Naive thymus-derived CD4-positive, alpha-beta T cell (primary cell): ENCODE measurements at regions not wholly inside any gene's neighbourhood (a gene's known extent, or its start where the extent isn't known, plus 50 kb on each side); places are given as distances from the start of the nearest gene placed in this dataset.

ENCODE experiments used
- ATAC-seq: fragments of 150-1000 bp; cut with Tn5 transposase; 2 replicates; pipeline ENCODE4 v1.10.0; 2021; ENCODE audit warnings: mild to moderate bottlenecking, moderate library complexity
- CTCF ChIA-PET: fragments of 350-600 bp; sonication (Branson Sonifier 250); formaldehyde crosslinking; loops from one replicate; lab custom pipeline; 2021; ENCODE audit warnings: antibody characterized with exemption; lab: Charles Lee
- POLR2A ChIA-PET: fragments of 350-600 bp; sonication (Branson Sonifier 250); formaldehyde crosslinking; loops from one replicate; lab custom pipeline; 2021; ENCODE audit warnings: antibody characterized with exemption, inconsistent platforms; lab: Charles Lee
- DNase-seq, 9 donors: peaks; one replicate each; pipeline versions ENCODE4 v3.0.0 to v3.0.0-alpha.2; 2020 to 2022; ENCODE audit warnings: mixed read lengths in 1 of 9
- H3K27ac ChIP-seq: one replicate; pipeline ENCODE4 v1.7.0; 2013; ENCODE audit warnings: mild to moderate bottlenecking, low read depth, low read length, moderate library complexity
- H3K27me3 ChIP-seq, 2 donors: one replicate each; pipeline ENCODE4 v1.7.0; 2013; ENCODE audit warnings: low read length in 2 of 2, mild to moderate bottlenecking in 2 of 2, moderate library complexity in 2 of 2; ENCODE audit not compliant: control insufficient read depth in 2 of 2, insufficient read depth in 2 of 2
- H3K36me3 ChIP-seq, 3 experiments: 1 replicate in 2 of 3; 2 replicates in 1 of 3; pipeline ENCODE4 v1.7.0; 2013; ENCODE audit warnings: low read length in 3 of 3, mild to moderate bottlenecking in 3 of 3, moderate library complexity in 1 of 3; ENCODE audit not compliant: insufficient read depth in 3 of 3, control insufficient read depth in 2 of 3
- H3K4me1 ChIP-seq, 2 donors: one replicate each; pipeline ENCODE4 v1.7.0; 2013; ENCODE audit warnings: low read length in 2 of 2, mild to moderate bottlenecking in 2 of 2, moderate library complexity in 1 of 2; ENCODE audit not compliant: control insufficient read depth in 2 of 2, insufficient read depth in 2 of 2
- H3K4me3 ChIP-seq: 2 replicates; pipeline ENCODE4 v1.7.0; 2013; ENCODE audit warnings: mild to moderate bottlenecking, low read length
- H3K9me3 ChIP-seq, 3 experiments: 1 replicate in 2 of 3; 2 replicates in 1 of 3; pipeline ENCODE4 v1.7.0; 2013; ENCODE audit warnings: low read length in 3 of 3; ENCODE audit not compliant: control insufficient read depth in 2 of 3
- H3K27ac Mint-ChIP-seq, 9 donors: one replicate each; pipeline ENCODE4 v1.8.0; 2020 to 2022; ENCODE audit warnings: mixed read lengths in 9 of 9, mild to moderate bottlenecking in 8 of 9, moderate library complexity in 5 of 9, inconsistent platforms in 2 of 9
- H3K27me3 Mint-ChIP-seq, 5 donors: one replicate each; pipeline ENCODE4 v1.8.0; 2021 to 2022; ENCODE audit warnings: mixed read lengths in 5 of 5, mild to moderate bottlenecking in 1 of 5
- H3K36me3 Mint-ChIP-seq, 5 donors: one replicate each; pipeline ENCODE4 v1.8.0; 2020 to 2022; ENCODE audit warnings: mixed read lengths in 5 of 5, mild to moderate bottlenecking in 3 of 5, inconsistent platforms in 1 of 5
- H3K4me1 Mint-ChIP-seq, 7 donors: one replicate each; pipeline ENCODE4 v1.8.0; 2020 to 2022; ENCODE audit warnings: mixed read lengths in 7 of 7, mild to moderate bottlenecking in 3 of 7, inconsistent platforms in 1 of 7
- H3K4me3 Mint-ChIP-seq, 10 donors: one replicate each; pipeline ENCODE4 v1.8.0; 2020 to 2022; ENCODE audit warnings: mild to moderate bottlenecking in 10 of 10, mixed read lengths in 10 of 10, moderate library complexity in 6 of 10, inconsistent platforms in 2 of 10
- H3K9me3 Mint-ChIP-seq, 11 donors: one replicate each; pipeline ENCODE4 v1.8.0; 2020 to 2022; ENCODE audit warnings: mixed read lengths in 11 of 11, mild to moderate bottlenecking in 4 of 11, inconsistent platforms in 1 of 11, moderate library complexity in 1 of 11
- intact Hi-C, 2 donors: fragments of 100-400 bp; cut with micrococcal nuclease; formaldehyde crosslinking; loops; one replicate each; pipeline ENCODE4 v1.15.1; 2023

- ChIA-PET POLR2A (no interaction called here), CTCF (no interaction called here)
- Histone ChIP-seq H3K4me3 (no peak overlapping the region), H3K9me3 (no peaks in the 10 kb centered on the region), H3K27me3 (no peaks in the 10 kb centered on the region), H3K4me1 (no peaks in the 10 kb centered on the region), H3K36me3 (no peaks in the 10 kb centered on the region), H3K27ac (no peak overlapping the region)
- ATAC-seq (peak; percentile 60), DNase-seq (no peak)
- no peaks in the 10 kb centered on the region for H3K9me3 Mint-ChIP-seq
- intact Hi-C loops = no loop called here
- H3K4me3 Mint-ChIP-seq = no peak overlapping the region
- no peak overlapping the region for H3K27ac Mint-ChIP-seq
- H3K36me3 Mint-ChIP-seq = no peaks in the 10 kb centered on the region
- H3K4me1 Mint-ChIP-seq = peaks cover 0 to 14% (median 0%) of the 10 kb centered on the region in 7 donors
- H3K27me3 Mint-ChIP-seq = peaks cover 0 to 20% (median 5%) of the 10 kb centered on the region in 5 donors
Measured at GRCh38 chr6:44036699-44037101, 90.6 kb downstream of the MRPL14 start.

DNA sequence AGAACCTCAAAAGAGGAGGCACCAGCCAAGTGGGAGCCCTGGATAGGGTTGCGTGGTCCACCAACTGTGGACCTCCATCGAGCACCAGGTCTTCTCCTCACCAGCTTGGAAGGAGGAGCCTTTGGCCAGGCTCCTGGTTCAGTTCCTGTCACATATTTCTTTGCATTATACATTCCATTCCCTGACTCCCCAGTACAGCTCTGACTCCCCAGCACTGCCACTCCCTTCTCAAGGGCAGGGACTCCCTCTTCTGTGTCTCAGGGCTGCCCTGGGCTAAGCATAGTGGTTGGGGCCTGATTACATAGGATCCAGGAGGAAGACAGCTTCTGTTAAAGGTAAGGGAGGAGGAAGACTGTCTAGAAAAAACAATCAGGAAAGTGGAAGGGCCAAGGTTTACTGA lies 91.1 kb downstream of the MRPL14 start:
- ChIA-PET CTCF (no interaction called here), POLR2A (no interaction called here)

GRCh38 chr6:44035621-44036020 lies 91.6 kb downstream of the MRPL14 start:
- DNase-seq = no peak
- CTCF ChIA-PET = no interaction called here
- Histone ChIP-seq H3K4me3 (no peak overlapping the region), H3K4me1 (no peaks in the 10 kb centered on the region), H3K27ac (no peak overlapping the region), H3K27me3 (no peaks in the 10 kb centered on the region), H3K36me3 (no peaks in the 10 kb centered on the region), H3K9me3 (no peaks in the 10 kb centered on the region)
- H3K9me3 Mint-ChIP-seq = no peaks in the 10 kb centered on the region
- H3K27ac Mint-ChIP-seq = no peak overlapping the region
- ATAC-seq = peak; percentile 58
- peaks cover 0 to 12% (median 0%) of the 10 kb centered on the region in 7 donors for H3K4me1 Mint-ChIP-seq
- intact Hi-C loops = no loop called here
- H3K36me3 Mint-ChIP-seq = no peaks in the 10 kb centered on the region
- POLR2A ChIA-PET = no interaction called here
- H3K27me3 Mint-ChIP-seq = peaks cover 0 to 20% (median 5%) of the 10 kb centered on the region in 5 donors
- no peak overlapping the region for H3K4me3 Mint-ChIP-seq

More for the DNA sequence above, 91.1 kb downstream of the MRPL14 start:
- peaks cover 0 to 12% (median 0%) of the 10 kb centered on the region in 7 donors for H3K4me1 Mint-ChIP-seq
- no peak overlapping the region for H3K4me3 ChIP-seq
- H3K27ac ChIP-seq = no peak overlapping the region
- DNase-seq (no peak), ATAC-seq (no peak)
- peaks cover 0 to 20% (median 5%) of the 10 kb centered on the region in 5 donors for H3K27me3 Mint-ChIP-seq
- no peak overlapping the region for H3K4me3 Mint-ChIP-seq
- H3K9me3 Mint-ChIP-seq = no peaks in the 10 kb centered on the region
- intact Hi-C loops = no loop called here
- H3K9me3 ChIP-seq = no peaks in the 10 kb centered on the region
- no peaks in the 10 kb centered on the region for H3K4me1 ChIP-seq
- H3K27me3 ChIP-seq = no peaks in the 10 kb centered on the region
- H3K27ac Mint-ChIP-seq = no peak overlapping the region
- H3K36me3 Mint-ChIP-seq = no peaks in the 10 kb centered on the region
- H3K36me3 ChIP-seq = no peaks in the 10 kb centered on the region

DNA sequence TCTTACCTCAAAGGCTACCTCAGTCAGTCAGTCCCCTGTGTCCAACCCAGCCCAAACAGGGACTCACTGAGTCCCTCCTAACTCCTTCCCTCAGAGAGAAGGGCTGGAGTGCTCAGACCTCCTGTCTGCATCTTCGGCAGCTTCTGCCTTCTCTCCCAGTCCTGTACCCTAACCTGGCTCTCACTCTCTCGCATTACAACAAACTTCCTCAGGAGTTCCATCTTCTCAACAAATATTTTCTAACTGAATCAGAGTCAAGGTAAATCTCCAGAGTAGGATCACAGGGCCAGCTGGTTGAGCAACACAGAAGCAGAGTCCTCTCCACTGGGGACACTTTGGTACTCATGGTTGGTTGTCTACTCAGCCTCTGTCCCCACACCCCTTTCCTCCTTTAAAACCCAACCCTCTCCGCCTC lies 92.3 kb downstream of the MRPL14 start:
- CTCF ChIA-PET = no interaction called here

DNA sequence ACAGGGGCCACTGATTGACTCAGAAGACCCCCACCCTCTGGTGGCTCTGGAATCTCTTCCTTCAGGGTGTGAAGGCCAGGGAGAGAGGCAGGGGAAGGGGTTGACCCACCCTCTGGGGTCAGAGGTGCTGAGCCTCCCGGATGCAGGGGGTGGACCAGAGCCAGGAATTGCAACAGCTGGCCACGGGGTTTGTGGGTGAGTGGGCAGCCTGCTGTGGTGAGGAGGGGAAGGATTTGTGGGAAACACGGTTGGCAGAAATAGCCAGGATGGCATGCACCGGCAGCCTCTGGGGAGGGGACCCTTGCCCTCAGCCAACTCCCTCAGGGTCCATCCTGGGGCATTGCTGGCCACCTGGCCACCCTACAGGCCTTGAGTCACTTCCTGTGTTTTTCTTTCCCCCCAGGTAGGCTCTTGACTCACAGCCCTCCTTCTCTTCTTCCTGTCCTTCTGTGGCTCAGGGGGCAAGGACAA lies 92.8 kb downstream of the MRPL14 start:
- Mint-ChIP-seq H3K9me3 (no peaks in the 10 kb centered on the region), H3K27me3 (peaks cover 0 to 24% (median 10%) of the 10 kb centered on the region in 5 donors), H3K4me3 (no peak overlapping the region), H3K27ac (no peak overlapping the region), H3K36me3 (no peaks in the 10 kb centered on the region), H3K4me1 (peaks cover 0 to 12% (median 0%) of the 10 kb centered on the region in 7 donors)
- Histone ChIP-seq H3K36me3 (no peaks in the 10 kb centered on the region), H3K4me3 (no peak overlapping the region), H3K27ac (no peak overlapping the region), H3K9me3 (no peaks in the 10 kb centered on the region), H3K4me1 (no peaks in the 10 kb centered on the region), H3K27me3 (no peaks in the 10 kb centered on the region)
- DNase-seq (no peak), ATAC-seq (no peak)
- intact Hi-C loops = no loop called here
- POLR2A ChIA-PET = no interaction called here
- CTCF ChIA-PET = interaction anchor here (1.3 kb wide), 1 partner anchor 33 kb away, joined by 4 read pairs; no protein-coding TSS in a partner anchor

More for the DNA sequence above, 92.3 kb downstream of the MRPL14 start:
- no peak for DNase-seq
- no peak overlapping the region for H3K27ac ChIP-seq
- no peaks in the 10 kb centered on the region for H3K9me3 ChIP-seq
- H3K27me3 Mint-ChIP-seq = peaks cover 0 to 24% (median 9%) of the 10 kb centered on the region in 5 donors
- no peak overlapping the region for H3K4me3 ChIP-seq
- H3K4me1 ChIP-seq = no peaks in the 10 kb centered on the region
- no peaks in the 10 kb centered on the region for H3K9me3 Mint-ChIP-seq
- no peak overlapping the region for H3K4me3 Mint-ChIP-seq
- H3K4me1 Mint-ChIP-seq = peaks cover 0 to 12% (median 0%) of the 10 kb centered on the region in 7 donors
- intact Hi-C loops = no loop called here
- H3K36me3 ChIP-seq = no peaks in the 10 kb centered on the region
- H3K36me3 Mint-ChIP-seq = no peaks in the 10 kb centered on the region
- POLR2A ChIA-PET = no interaction called here
- peak overlapping the region in 1 of 9 donors; percentile 14 for H3K27ac Mint-ChIP-seq
- no peak for ATAC-seq
- no peaks in the 10 kb centered on the region for H3K27me3 ChIP-seq

- no peak overlapping the region for H3K27ac Mint-ChIP-seq
Measured at GRCh38 chr6:44030812-44031454, 96.3 kb downstream of the MRPL14 start.

More at GRCh38 chr6:44030812-44031454, 96.3 kb downstream of the MRPL14 start:
- Histone ChIP-seq H3K27me3 (no peaks in the 10 kb centered on the region), H3K36me3 (no peaks in the 10 kb centered on the region), H3K4me3 (no peak overlapping the region), H3K27ac (no peak overlapping the region), H3K4me1 (no peaks in the 10 kb centered on the region), H3K9me3 (no peaks in the 10 kb centered on the region)
- ATAC-seq (no peak), DNase-seq (no peak)
- CTCF ChIA-PET = no interaction called here
- Mint-ChIP-seq H3K4me3 (no peak overlapping the region), H3K36me3 (no peaks in the 10 kb centered on the region), H3K27me3 (peaks cover 4 to 31% (median 13%) of the 10 kb centered on the region in 5 donors), H3K4me1 (peaks cover 0 to 12% (median 0%) of the 10 kb centered on the region in 7 donors), H3K9me3 (no peaks in the 10 kb centered on the region)
- POLR2A ChIA-PET = no interaction called here
- intact Hi-C loops = no loop called here
